ENCODE measurements at regions not wholly inside any gene's neighbourhood (a gene's known extent, or its start where the extent isn't known, plus 50 kb on each side); places are given as distances from the start of the nearest gene placed in this dataset.

DNA sequence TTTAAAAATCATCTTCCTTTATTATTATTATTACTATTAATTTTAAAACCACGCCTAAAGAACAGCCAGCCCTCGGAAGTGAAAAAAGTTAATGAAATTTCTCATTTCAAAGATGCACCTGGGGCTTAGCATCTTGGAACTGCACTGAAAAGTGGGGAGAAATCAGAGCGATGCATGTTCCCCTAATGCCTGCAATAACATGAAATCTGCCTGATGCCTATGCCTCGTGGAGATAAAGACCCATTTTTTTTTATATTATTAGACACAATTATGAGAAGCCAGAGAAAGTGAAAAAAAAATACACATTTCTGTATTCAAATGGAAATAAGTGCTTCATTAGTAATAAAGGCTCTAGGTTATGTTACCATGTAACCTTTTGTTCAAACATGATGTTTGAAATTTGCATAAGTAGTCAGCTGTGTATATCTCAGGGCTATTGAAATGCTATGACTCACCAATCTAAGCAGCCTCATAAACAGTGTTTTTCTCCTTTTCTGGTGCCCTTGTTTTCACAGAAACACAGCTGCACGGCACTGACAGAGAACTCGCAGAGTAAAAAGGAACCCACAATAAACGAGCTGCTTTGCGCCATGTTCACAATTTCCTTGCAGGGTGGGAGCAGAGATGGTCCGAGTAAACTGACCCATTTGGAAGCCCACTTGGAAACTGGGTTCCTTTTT, 175.8 kb upstream of the PRKCQ start:
- no peak for TF ChIP-seq POLR2A (IDR thresholded peaks at IDR 0.05; ENCODE audit: low read length)
- no peak for TF ChIP-seq GATA1 (IDR thresholded peaks at IDR 0.05; ENCODE audit: low read depth, low read length)

All from erythroblast (primary cell).